Stimulated activated CD8-positive, alpha-beta memory T cell treated with anti-CD3 and anti-CD28 coated beads, Interleukin-2, amount 100 ng/mL, for 48 hours (primary cell): ENCODE measurements at regions not wholly inside any gene's neighbourhood (a gene's known extent, or its start where the extent isn't known, plus 50 kb on each side); places are given as distances from the start of the nearest gene placed in this dataset.
"Not testable (repeated sequence)": the region's sequence is repeated elsewhere in the genome, so short reads cannot be mapped to it uniquely, and the experiment has no call there.

Experiments used
- DNase-seq, 2 donors: peaks; one replicate each; pipeline ENCODE4 v3.0.0-alpha.2; 2020; ENCODE audit warnings: low read depth in 2 of 2

DNA sequence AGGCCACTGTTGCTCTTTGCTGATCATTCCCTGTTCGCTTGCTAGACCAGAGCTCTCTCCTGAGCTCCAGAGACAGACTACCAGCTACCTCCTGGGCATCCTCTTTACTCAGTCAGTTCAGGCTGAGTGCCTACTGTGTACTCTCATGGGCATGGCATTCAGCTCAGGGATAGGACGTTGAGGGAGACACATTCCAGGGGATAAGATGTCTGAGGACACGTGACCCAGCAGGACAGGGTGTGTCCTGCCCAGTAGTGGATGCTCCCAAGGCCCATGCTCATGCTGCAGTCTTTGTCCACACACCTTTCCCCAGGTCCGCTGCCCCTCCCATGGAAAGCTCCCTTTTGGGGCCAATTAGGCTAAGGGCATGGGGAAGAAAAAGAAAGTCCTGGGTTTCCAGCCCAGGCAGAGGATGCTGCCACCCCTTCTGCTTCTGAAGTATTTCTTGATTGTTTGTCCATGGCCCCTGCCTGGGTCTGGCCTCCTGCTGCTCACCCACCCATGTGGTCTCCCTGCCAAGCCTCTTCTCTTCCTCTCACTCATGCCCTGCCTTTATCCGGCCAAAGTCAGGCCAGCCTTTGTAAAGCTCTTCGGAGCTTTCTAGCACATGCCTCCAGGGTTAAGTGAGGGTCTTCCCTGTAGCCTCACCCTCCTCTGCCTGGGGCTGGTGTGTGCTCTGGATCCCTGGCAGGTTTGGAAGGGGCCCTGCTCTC is 60.5 kb upstream of the PITX1 start:
- DNase-seq, result no peak

DNA sequence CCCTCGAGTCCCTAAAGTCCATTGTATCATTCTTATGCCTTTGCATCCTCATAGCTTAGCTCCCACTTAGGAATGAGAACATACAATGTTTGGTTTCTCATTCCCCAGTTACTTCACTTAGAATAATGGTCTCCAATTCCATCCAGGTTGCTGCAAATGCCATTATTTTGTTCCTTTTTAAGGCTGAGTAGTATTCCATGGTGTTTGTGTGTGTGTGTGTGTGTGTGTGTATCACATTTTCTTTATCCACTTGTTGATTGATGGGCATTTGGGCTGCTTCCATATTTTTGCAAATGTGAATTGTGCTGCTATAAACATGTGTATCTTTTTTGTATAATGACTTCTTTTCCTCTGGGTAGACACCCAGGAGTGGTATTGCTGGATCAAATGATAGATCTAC is 59.5 kb upstream of the PITX1 start:
- not testable (repeated sequence) for DNase-seq

DNA sequence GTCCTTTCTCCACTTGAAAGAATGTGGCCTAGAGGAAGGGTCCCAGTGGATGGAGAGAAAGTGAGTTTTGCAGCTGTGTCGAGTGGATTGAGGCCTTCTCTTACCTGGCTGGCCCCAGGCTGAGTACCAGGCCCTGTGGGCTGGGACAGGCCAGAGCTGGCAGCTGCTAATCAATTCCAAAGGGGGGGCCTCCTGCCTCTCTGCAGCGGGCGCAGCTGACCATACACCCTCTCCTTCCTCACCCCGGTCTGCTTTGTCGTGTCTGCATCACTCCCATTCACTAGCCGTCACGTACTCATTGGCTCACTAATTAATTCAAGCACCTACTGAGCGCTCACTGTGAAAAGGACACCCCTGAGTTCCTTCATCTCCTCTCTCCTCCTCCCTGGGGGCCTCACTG is 58.4 kb upstream of the PITX1 start:
- DNase-seq, result no peak

DNA sequence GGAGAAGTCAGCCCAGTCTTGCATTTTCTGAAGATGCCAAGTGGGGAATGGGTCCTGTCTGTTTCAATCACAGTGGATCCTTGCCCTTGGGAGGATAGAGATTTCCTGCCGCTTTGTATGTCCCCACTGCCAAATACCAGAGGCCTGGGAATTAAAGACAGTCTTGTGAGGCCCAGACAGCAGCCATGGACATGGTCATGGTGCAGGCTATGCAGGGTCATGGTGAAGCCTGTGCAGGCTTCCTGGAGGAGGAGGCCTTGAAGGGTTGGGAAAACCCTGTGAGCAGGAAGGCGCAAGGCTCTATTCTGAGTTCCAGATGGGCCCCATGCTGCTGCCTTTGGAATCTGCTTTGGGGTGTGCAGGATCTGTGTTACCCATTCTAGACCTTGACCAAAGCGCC is 57.3 kb upstream of the PITX1 start:
- DNase-seq, result no peak

DNA sequence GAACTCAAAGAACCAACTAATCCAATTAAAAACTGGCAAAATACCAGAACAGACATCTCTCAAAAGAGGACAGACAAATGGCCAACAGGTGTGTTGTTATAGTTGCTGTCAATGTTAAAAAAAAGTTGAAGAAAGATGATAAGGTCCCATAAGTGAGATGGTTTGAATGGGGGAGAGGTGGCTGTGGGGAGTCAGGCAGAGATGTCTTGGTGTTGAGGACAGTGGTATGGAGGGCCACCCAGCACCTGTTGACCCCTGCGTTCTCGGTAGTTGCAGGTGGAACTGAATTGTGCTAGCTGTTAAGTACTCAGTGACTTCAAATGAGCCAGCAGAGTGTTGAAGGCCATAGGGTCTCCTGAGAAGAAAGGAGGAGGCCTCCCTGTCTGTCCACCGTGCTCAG is 55.9 kb upstream of the PITX1 start:
- no peak for DNase-seq

DNA sequence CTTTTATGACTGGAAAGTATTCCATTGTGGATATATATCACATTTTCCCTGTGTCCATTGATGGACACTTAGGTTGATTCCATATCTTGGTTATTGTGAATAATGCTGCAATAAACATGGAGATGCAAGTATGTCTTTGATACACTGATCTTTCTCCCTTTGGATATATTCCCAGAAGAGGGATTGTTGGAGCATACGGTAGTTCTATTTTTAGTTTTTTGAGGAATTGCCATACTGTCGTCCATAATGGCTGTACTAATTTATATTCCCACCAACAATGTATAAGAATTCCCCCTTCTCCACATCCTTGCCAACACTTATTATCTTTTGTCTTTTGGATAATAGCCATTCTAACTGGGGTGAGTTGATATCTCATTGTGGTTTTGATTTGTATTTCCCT is 54.9 kb upstream of the PITX1 start:
- DNase-seq, result no peak

DNA sequence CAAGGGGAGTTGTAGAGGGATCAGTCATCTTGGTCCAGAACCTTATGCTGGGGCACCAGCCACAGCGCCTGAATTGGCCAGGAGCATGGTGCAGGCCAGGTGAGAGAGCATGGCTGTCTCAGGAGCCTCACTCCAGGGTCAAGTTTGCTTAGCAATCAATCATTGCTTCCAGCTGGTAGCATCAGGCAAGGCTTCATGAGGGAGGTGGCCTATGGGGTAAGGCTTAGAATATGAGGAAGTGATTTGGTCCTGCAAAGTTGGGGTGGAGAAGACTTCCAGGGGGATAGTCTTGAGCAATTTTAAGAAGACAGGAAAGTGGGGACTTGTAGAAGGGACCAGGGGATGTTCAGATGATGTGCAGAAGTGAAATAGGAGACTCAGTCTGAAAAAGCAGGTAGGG is 53.9 kb upstream of the PITX1 start:
- no peak for DNase-seq

DNA sequence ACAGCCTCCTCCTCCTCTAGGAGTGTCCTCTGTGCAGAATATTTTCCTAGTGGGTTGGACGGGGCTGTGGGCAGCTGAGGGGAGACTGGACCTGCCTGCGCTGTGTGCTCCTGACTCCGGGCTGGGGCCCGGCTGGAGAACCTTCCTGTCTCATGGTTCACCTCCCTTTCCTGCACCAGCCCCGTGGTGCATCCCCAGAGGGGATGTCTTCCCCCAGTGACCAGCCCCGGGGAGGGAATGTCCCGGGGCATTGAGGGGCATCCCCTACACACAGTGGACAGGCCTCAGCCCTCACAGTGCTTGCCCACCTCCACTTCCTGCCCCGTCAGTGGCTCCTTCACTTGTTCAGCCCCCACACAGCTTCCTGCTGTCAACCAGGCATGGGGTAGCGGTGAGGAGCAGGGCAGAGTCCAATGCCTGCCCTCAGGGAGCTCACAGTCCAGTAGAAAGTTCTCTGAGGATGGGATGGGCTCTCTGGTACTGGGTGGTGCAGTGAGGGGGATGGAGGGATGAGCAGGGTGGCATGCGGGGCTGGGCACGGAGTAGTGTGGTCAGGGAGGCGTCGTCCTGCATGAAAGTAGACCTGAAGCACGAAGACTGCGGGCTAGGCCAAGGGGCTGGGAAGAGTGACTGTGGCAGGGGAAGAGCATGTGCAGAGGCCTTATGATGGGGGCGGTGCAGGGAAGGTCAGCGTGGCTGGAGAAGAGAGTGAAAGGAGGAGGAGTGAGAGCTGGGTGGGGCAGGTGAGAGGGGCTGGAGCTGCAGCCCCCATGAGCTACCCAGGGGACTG is 52.1 kb upstream of the PITX1 start:
- no peak for DNase-seq

DNA sequence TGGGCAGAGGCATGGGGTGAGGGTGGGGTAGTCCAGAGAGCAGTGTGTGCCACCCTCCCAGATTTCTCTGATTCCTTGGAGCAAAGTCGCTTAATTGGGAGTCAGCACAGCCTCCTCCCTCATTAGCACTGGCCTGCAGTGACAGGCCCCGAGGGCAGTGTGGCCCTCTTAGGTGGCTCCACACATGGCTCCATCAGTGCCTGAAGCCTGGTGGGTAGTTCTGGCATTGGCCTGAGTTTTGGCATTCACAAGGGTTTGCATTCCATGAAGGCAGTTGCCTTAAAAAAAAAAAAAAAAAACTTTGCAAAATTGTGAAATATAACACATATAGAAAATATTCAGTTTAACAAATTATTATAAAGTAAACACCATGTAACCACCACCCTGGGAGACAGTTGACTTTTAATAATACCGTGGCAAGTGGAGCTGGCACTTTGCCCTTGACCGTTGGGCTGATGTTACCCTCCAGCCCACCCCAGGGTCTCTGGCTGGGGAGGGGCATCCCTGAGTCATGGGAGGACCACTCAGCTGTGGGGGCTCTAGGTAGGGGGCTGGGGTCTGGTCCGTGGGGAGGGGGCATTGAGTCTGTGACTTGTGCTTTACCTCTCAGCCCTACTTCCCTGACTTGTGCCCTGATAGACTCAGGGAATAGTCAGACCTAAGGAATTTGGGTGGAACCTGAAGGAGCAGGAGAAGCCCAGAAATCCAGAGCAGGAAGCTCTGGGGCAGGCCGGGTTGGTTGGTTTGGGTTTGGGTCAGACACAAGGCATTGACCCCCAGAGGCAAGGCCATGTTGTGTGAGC is 51.3 kb upstream of the PITX1 start:
- no peak for DNase-seq
